GM19351 (cell line): ENCODE measurements at regions not wholly inside any gene's neighbourhood (a gene's known extent, or its start where the extent isn't known, plus 50 kb on each side); places are given as distances from the start of the nearest gene placed in this dataset.
"Not testable (repeated sequence)": the region's sequence is repeated elsewhere in the genome, so short reads cannot be mapped to it uniquely, and the experiment has no call there.

Experiments
- ATAC-seq: cut with Tn5 transposase; IDR thresholded peaks from one replicate; pipeline ENCODE4 v1.9.1; 2021; ENCODE audit warnings: mild to moderate bottlenecking, moderate library complexity; ENCODE audit not compliant: unreplicated experiment

DNA sequence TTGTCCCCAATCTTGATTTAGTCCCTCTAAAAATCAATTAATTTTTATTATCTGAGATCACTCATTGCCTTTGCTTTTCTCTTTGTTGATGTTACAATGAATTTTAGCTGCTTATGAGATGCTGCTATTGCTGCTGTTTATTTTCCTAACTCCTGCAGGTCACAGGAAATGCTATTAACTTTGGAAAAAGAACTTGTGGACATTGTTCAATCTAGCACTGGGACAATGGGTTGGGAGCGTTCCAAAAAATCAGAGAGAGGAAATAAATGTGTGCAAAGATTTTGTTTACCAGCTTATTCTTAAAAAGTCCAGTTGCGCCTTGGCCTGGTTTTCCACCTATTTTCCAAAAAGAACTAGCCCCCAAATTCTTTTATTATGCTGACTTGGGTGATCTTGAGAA lies 268.3 kb downstream of the PTH2R start:
- ATAC-seq, result no peak

GRCh38 chr2:208685929-208686328 lies 279.3 kb downstream of the PTH2R start:
- not testable (repeated sequence) for ATAC-seq

- ATAC-seq, result no peak
Measured at GRCh38 chr2:208686665-208687064, 280.1 kb downstream of the PTH2R start.

- ATAC-seq, result not testable (repeated sequence)
Measured at GRCh38 chr2:208687720-208688119, 281.1 kb downstream of the PTH2R start.

DNA sequence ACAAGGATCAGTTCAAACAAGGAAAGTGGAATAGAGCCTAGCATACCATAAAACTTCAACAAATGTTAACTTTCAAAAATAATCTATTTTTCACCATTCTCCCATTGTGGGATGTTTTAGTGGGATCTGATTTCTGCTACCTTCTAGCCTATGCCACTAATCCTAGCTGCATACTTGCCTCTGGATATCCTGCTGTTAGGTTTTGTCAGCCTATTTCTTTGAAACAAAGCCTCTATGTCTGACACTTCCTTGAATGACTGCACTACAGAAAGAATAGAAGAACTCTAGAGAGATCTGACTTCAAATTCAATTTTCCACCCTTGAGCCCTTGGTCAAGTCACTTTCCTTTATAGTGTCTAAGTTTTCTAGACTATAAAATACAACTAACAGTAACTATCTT lies 291.5 kb downstream of the PTH2R start:
- no peak for ATAC-seq

GRCh38 chr2:208708486-208708885 lies 301.9 kb downstream of the PTH2R start:
- no peak for ATAC-seq

DNA sequence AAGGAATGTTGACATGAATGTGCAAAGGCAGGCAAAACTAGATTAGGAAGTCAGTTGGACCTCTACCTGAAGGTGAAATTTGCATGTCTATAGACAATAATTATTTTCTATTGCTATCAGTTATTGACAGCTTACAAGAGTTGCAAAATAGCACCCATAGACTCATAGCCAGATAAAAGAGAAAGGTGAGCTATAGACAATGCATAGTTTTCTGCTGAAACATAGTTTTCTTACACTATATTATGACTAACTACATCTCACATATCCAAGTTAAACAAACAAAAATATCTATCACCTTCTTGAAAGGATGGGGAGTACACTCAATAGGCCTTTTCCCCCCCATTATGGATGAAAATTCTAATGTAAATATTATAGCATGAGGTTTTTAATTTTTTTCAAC lies 305.0 kb downstream of the PTH2R start:
- ATAC-seq, result no peak

DNA sequence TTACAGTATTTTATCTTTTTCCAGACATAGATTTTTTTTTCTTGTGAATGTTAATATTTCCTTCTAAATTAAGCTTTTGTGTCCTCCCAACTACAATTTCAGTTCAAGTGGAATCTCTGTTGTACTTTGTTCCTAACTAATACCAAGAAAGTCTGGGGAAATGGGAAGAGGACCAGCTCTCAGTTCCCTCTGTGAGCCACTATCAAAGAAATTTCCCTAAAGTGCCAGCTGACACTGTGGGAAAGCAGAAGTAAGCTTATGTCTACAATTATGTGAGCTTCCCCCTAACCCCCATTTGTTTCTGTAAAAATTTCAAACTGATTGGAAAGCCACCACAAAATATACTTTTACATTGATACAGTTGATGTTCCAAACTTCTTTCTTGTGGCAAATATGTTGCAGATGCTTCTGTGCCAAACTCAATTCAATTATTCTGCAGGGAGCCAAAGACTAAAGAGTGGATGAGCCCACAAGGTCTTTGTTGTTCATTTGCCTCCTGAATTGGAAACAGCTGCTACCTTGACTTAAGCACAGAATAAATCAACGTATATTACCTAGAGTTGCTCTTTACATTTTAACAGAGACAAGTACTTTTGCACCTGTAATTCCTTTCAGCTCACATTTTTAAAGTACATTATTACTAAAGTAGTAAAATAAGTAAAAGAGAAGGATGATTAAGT lies 306.6 kb downstream of the PTH2R start:
- ATAC-seq, result no peak

GRCh38 chr2:208718828-208719227 lies 312.2 kb downstream of the PTH2R start:
- no peak for ATAC-seq

- no peak for ATAC-seq
Measured at GRCh38 chr2:208722731-208723130, 316.1 kb downstream of the PTH2R start.

GRCh38 chr2:208725280-208725679 lies 318.7 kb downstream of the PTH2R start:
- ATAC-seq, result no peak

DNA sequence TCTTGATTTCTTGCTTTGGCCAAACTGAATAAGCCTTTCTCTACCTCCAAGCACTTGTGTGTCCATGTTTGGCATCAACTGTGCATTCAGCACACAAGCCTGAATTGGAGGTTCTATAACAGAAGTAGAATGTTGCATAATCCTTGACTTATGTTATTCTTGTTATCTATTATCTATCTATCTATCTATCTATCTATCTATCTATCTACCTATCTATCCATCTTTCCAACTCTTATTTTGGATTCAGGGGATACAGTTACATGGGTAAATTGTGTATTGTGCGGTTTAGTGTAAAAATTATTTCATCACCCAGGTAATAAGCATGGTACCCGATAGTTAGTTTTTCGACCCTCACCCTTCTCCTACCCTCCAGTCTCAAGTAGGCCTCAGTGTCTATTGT lies 319.6 kb downstream of the PTH2R start:
- no peak for ATAC-seq

DNA sequence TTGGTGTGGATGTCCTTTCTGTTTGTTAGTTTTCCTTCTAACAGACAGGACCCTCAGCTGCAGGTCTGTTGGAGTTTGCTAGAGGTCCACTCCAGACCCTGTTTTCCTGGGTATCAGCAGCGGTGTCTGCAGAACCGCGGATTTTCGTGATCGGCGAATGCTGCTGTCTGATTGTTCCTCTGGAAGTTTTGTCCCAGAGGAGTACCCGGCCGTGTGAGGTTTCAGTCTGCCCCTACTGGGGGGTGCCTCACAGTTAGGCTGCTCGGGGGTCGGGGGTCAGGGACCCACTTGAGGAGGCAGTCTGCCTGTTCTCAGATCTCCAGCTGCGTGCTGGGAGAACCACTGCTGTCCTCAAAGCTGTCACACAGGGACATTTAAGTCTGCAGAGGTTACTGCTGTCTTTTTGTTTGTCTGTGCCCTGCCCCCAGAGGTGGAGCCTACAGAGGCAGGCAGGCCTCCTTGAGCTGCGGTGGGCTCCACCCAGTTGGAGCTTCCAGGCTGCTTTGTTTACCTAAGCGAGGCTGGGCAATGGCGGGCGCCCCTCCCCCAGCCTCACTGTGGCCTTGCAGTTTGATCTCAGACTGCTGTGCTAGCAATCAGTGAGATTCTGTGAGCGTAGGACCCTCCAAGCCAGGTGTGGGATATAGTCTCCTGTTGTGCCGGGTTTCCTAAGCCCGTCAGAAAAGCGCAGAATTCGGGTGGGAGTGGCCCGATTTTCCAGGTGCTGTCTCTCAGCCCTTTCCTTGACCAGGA lies 345.2 kb downstream of the PTH2R start:
- not testable (repeated sequence) for ATAC-seq

DNA sequence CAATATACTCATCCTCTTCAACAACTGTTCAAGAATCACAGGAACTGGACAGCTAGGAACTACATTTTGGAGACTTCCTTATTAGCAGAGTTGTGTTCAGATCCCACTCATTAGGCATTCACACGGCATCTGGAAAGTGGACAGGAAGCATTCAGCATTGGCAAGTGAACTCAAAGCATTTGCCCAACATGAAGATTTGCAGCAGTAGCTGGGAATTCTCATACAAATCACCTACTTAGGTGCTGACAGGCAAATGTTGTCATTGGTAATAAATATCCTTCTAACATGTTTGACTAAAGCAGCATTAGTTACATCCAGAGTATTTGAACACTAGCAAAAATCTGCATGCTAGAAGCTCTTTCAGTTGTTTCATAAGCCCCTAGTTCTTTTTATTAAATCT lies 350.8 kb downstream of the PTH2R start:
- ATAC-seq, result no peak

DNA sequence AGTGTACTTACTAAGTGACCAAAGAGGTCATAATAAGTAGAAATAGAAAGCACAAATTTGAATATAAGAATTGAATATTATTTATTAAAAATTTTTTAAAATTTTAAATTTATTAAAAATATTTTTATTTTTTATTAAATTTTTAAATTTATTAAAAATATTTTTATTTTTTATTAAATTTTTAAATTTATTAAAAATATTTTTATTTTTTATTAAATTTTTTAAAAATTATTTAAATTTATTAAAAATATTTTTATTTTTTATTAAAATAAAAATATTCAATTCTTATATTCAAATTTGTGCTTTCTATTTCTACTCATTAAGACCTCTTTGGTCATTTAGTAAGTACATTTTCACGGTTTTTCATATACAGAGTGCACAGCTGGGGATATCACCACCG lies 366.5 kb downstream of the PTH2R start:
- not testable (repeated sequence) for ATAC-seq

- no peak for ATAC-seq
Measured at GRCh38 chr2:208781166-208781565, 374.6 kb downstream of the PTH2R start.

GRCh38 chr2:208782097-208782496 lies 375.5 kb downstream of the PTH2R start:
- no peak for ATAC-seq

GRCh38 chr2:208783184-208783583 lies 376.6 kb downstream of the PTH2R start:
- no peak for ATAC-seq

DNA sequence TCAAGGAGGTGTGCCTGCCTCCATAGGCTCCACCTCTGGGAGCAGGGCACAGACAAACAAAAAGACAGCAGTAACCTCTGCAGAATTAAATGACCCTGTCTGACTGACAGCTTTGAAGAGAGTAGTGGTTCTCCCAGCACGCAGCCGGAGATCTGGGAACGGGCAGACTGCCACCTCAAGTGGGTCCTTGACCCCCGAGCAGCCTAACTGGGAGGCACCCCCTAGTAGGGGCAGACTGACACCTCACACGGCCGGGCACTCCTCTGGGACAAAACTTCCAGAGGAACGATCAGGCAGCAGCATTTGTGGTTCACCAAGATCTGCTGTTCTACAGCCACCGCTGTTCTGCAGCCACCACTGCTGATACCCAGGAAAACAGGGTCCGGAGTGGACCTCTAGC lies 378.2 kb downstream of the PTH2R start:
- not testable (repeated sequence) for ATAC-seq

GRCh38 chr2:208791257-208791656 lies 384.7 kb downstream of the PTH2R start:
- no peak for ATAC-seq

- ATAC-seq, result no peak
Measured at GRCh38 chr2:208792766-208793165, 386.2 kb downstream of the PTH2R start.

- no peak for ATAC-seq
Measured at GRCh38 chr2:208793434-208793833, 386.8 kb downstream of the PTH2R start.
